ENCODE measurements at regions not wholly inside any gene's neighbourhood (a gene's known extent, or its start where the extent isn't known, plus 50 kb on each side); places are given as distances from the start of the nearest gene placed in this dataset.

GRCh38 chr5:40226906-40227305 lies 452.8 kb upstream of the PTGER4 start:
- TF ChIP-seq JUN (IDR thresholded peaks at IDR 0.05) = no peak
- TF ChIP-seq SMC3 (IDR thresholded peaks at IDR 0.05) = no peak
- TF ChIP-seq KDM5A (IDR thresholded peaks at IDR 0.05) = no peak
- TF ChIP-seq, protein P1, sequence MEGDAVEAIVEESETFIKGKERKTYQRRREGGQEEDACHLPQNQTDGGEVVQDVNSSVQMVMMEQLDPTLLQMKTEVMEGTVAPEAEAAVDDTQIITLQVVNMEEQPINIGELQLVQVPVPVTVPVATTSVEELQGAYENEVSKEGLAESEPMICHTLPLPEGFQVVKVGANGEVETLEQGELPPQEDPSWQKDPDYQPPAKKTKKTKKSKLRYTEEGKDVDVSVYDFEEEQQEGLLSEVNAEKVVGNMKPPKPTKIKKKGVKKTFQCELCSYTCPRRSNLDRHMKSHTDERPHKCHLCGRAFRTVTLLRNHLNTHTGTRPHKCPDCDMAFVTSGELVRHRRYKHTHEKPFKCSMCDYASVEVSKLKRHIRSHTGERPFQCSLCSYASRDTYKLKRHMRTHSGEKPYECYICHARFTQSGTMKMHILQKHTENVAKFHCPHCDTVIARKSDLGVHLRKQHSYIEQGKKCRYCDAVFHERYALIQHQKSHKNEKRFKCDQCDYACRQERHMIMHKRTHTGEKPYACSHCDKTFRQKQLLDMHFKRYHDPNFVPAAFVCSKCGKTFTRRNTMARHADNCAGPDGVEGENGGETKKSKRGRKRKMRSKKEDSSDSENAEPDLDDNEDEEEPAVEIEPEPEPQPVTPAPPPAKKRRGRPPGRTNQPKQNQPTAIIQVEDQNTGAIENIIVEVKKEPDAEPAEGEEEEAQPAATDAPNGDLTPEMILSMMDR (IDR thresholded peaks at IDR 0.05) = no peak
- TF ChIP-seq, protein P2, sequence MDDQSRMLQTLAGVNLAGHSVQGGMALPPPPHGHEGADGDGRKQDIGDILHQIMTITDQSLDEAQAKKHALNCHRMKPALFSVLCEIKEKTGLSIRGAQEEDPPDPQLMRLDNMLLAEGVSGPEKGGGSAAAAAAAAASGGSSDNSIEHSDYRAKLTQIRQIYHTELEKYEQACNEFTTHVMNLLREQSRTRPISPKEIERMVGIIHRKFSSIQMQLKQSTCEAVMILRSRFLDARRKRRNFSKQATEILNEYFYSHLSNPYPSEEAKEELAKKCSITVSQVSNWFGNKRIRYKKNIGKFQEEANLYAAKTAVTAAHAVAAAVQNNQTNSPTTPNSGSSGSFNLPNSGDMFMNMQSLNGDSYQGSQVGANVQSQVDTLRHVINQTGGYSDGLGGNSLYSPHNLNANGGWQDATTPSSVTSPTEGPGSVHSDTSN (IDR thresholded peaks at IDR 0.05) = no peak
- no peak for TF ChIP-seq RARB (CRISPR knock-in tag; IDR thresholded peaks at IDR 0.05)
- no peak for TF ChIP-seq POLR2A (IDR thresholded peaks at IDR 0.05; ENCODE audit: low read length)
- TF ChIP-seq ZC3H11A (IDR thresholded peaks at IDR 0.05) = no peak
- TF ChIP-seq EP300 (IDR thresholded peaks at IDR 0.05) = no peak
- no peak for TF ChIP-seq FOXS1 (CRISPR knock-in tag; IDR thresholded peaks at IDR 0.05)
- no peak for TF ChIP-seq EHF (CRISPR knock-in tag; IDR thresholded peaks at IDR 0.05)
- TF ChIP-seq, protein P3, sequence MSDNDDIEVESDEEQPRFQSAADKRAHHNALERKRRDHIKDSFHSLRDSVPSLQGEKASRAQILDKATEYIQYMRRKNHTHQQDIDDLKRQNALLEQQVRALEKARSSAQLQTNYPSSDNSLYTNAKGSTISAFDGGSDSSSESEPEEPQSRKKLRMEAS (IDR thresholded peaks at IDR 0.05) = no peak
- no peak for TF ChIP-seq MAZ (IDR thresholded peaks at IDR 0.05; ENCODE audit: borderline replicate concordance, low read depth, low read length)
- TF ChIP-seq, protein P4, sequence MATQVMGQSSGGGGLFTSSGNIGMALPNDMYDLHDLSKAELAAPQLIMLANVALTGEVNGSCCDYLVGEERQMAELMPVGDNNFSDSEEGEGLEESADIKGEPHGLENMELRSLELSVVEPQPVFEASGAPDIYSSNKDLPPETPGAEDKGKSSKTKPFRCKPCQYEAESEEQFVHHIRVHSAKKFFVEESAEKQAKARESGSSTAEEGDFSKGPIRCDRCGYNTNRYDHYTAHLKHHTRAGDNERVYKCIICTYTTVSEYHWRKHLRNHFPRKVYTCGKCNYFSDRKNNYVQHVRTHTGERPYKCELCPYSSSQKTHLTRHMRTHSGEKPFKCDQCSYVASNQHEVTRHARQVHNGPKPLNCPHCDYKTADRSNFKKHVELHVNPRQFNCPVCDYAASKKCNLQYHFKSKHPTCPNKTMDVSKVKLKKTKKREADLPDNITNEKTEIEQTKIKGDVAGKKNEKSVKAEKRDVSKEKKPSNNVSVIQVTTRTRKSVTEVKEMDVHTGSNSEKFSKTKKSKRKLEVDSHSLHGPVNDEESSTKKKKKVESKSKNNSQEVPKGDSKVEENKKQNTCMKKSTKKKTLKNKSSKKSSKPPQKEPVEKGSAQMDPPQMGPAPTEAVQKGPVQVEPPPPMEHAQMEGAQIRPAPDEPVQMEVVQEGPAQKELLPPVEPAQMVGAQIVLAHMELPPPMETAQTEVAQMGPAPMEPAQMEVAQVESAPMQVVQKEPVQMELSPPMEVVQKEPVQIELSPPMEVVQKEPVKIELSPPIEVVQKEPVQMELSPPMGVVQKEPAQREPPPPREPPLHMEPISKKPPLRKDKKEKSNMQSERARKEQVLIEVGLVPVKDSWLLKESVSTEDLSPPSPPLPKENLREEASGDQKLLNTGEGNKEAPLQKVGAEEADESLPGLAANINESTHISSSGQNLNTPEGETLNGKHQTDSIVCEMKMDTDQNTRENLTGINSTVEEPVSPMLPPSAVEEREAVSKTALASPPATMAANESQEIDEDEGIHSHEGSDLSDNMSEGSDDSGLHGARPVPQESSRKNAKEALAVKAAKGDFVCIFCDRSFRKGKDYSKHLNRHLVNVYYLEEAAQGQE (IDR thresholded peaks at IDR 0.05) = no peak
